IPS DF 4.7 (cell line): ENCODE measurements at regions not wholly inside any gene's neighbourhood (a gene's known extent, or its start where the extent isn't known, plus 50 kb on each side); places are given as distances from the start of the nearest gene placed in this dataset.

Experiments used
- DNase-seq: peaks from one replicate; pipeline ENCODE4 v3.0.0-alpha.2; 2013; ENCODE audit warnings: low spot score; ENCODE audit errors: extremely low read depth

GRCh38 chr2:6648596-6649247 is 217.0 kb downstream of the CMPK2 start:
- no peak for DNase-seq

GRCh38 chr2:6650311-6650710 is 215.4 kb downstream of the CMPK2 start:
- no peak for DNase-seq

- no peak for DNase-seq
Measured at GRCh38 chr2:6652251-6652650, 213.5 kb downstream of the CMPK2 start.

GRCh38 chr2:6653281-6653750 is 212.4 kb downstream of the CMPK2 start:
- no peak for DNase-seq

GRCh38 chr2:6654279-6654678 is 211.4 kb downstream of the CMPK2 start:
- DNase-seq: no peak

GRCh38 chr2:6656633-6657032 is 209.1 kb downstream of the CMPK2 start:
- DNase-seq: no peak

GRCh38 chr2:6657136-6657535 is 208.6 kb downstream of the CMPK2 start:
- DNase-seq: no peak

GRCh38 chr2:6657855-6658254 is 207.9 kb downstream of the CMPK2 start:
- DNase-seq: no peak

- DNase-seq: no peak
Measured at GRCh38 chr2:6664332-6665061, 201.2 kb downstream of the CMPK2 start.

- DNase-seq: no peak
Measured at GRCh38 chr2:6665093-6666045, 200.3 kb downstream of the CMPK2 start.

GRCh38 chr2:6667326-6667725 is 198.4 kb downstream of the CMPK2 start:
- DNase-seq: no peak

GRCh38 chr2:6671913-6672312 is 193.8 kb downstream of the CMPK2 start:
- no peak for DNase-seq

- DNase-seq: no peak
Measured at GRCh38 chr2:6674381-6674780, 191.3 kb downstream of the CMPK2 start.

- no peak for DNase-seq
Measured at GRCh38 chr2:6675791-6676190, 189.9 kb downstream of the CMPK2 start.

- no peak for DNase-seq
Measured at GRCh38 chr2:6676241-6676640, 189.5 kb downstream of the CMPK2 start.

GRCh38 chr2:6676776-6677175 is 188.9 kb downstream of the CMPK2 start:
- no peak for DNase-seq

GRCh38 chr2:6679471-6679870 is 186.2 kb downstream of the CMPK2 start:
- DNase-seq: no peak

- DNase-seq: no peak
Measured at GRCh38 chr2:6683516-6683915, 182.2 kb downstream of the CMPK2 start.

- DNase-seq: no peak
Measured at GRCh38 chr2:6685447-6685846, 180.3 kb downstream of the CMPK2 start.

GRCh38 chr2:6692056-6692455 is 173.7 kb downstream of the CMPK2 start:
- DNase-seq: no peak

GRCh38 chr2:6692819-6693218 is 172.9 kb downstream of the CMPK2 start:
- no peak for DNase-seq

GRCh38 chr2:6694555-6694954 is 171.2 kb downstream of the CMPK2 start:
- no peak for DNase-seq
